ENCODE measurements at regions not wholly inside any gene's neighbourhood (a gene's known extent, or its start where the extent isn't known, plus 50 kb on each side); places are given as distances from the start of the nearest gene placed in this dataset.

- DNase-seq (ENCODE audit: low read depth), result no peak
These were observed 112.0 kb downstream of the TMCO5A start for GRCh38 chr15:38046257-38047051.

- no peak for DNase-seq (ENCODE audit: low read depth)
These were observed 113.6 kb downstream of the TMCO5A start for GRCh38 chr15:38048001-38048455.

- no peak for DNase-seq (ENCODE audit: low read depth)
These were observed 115.5 kb downstream of the TMCO5A start for GRCh38 chr15:38049891-38050290.

GRCh38 chr15:38050529-38051448 is 116.3 kb downstream of the TMCO5A start:
- DNase-seq (ENCODE audit: low read depth), result no peak

- no peak for DNase-seq (ENCODE audit: low read depth)
These were observed 118.8 kb downstream of the TMCO5A start for GRCh38 chr15:38053205-38053604.

GRCh38 chr15:38053776-38054175 is 119.3 kb downstream of the TMCO5A start:
- DNase-seq (ENCODE audit: low read depth), result no peak

GRCh38 chr15:38054488-38054887 is 120.0 kb downstream of the TMCO5A start:
- DNase-seq (ENCODE audit: low read depth), result no peak

GRCh38 chr15:38058596-38059075 is 124.2 kb downstream of the TMCO5A start:
- no peak for DNase-seq (ENCODE audit: low read depth)

- DNase-seq (ENCODE audit: low read depth), result no peak
These were observed 125.2 kb downstream of the TMCO5A start for GRCh38 chr15:38059665-38060064.

- DNase-seq (ENCODE audit: low read depth), result no peak
These were observed 127.6 kb downstream of the TMCO5A start for GRCh38 chr15:38061856-38062649.

- no peak for DNase-seq (ENCODE audit: low read depth)
These were observed 128.3 kb downstream of the TMCO5A start for GRCh38 chr15:38062696-38063095.

- DNase-seq (ENCODE audit: low read depth), result no peak
These were observed 131.4 kb downstream of the TMCO5A start for GRCh38 chr15:38065721-38066345.

- DNase-seq (ENCODE audit: low read depth), result no peak
These were observed 132.2 kb downstream of the TMCO5A start for GRCh38 chr15:38066612-38067011.

- no peak for DNase-seq (ENCODE audit: low read depth)
These were observed 134.4 kb downstream of the TMCO5A start for GRCh38 chr15:38068626-38069391.

- DNase-seq (ENCODE audit: low read depth), result no peak
These were observed 135.1 kb downstream of the TMCO5A start for GRCh38 chr15:38069511-38070011.

- no peak for DNase-seq (ENCODE audit: low read depth)
These were observed 136.3 kb downstream of the TMCO5A start for GRCh38 chr15:38070778-38071177.

GRCh38 chr15:38071211-38071972 is 137.0 kb downstream of the TMCO5A start:
- DNase-seq (ENCODE audit: low read depth), result no peak

GRCh38 chr15:38072007-38072347 is 137.5 kb downstream of the TMCO5A start:
- no peak for DNase-seq (ENCODE audit: low read depth)

- no peak for DNase-seq (ENCODE audit: low read depth)
These were observed 138.1 kb downstream of the TMCO5A start for GRCh38 chr15:38072348-38073177.
